ENCODE measurements at regions not wholly inside any gene's neighbourhood (a gene's known extent, or its start where the extent isn't known, plus 50 kb on each side); places are given as distances from the start of the nearest gene placed in this dataset.

DNA sequence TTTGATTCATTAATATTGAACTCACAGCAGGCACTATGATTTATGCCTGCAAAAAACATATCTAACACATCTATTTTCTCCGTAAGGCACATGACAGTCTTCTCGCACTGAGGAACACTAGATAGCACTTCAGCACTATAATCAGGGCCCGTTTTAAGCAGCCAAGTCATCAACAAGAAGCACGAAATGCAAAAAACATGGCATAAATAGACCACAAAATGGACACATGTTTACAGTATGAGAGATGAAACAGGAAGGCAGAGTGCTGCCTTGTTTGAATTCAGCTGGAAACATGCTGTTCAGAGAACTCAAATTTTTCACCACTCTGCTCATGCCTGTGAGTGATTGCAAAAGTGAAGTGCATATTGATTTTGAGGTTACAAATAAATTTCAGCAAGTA lies 205.8 kb upstream of the PDGFD start:
- TF ChIP-seq POLR2A (IDR thresholded peaks at IDR 0.05), result no peak
- TF ChIP-seq, protein P1, sequence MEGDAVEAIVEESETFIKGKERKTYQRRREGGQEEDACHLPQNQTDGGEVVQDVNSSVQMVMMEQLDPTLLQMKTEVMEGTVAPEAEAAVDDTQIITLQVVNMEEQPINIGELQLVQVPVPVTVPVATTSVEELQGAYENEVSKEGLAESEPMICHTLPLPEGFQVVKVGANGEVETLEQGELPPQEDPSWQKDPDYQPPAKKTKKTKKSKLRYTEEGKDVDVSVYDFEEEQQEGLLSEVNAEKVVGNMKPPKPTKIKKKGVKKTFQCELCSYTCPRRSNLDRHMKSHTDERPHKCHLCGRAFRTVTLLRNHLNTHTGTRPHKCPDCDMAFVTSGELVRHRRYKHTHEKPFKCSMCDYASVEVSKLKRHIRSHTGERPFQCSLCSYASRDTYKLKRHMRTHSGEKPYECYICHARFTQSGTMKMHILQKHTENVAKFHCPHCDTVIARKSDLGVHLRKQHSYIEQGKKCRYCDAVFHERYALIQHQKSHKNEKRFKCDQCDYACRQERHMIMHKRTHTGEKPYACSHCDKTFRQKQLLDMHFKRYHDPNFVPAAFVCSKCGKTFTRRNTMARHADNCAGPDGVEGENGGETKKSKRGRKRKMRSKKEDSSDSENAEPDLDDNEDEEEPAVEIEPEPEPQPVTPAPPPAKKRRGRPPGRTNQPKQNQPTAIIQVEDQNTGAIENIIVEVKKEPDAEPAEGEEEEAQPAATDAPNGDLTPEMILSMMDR (IDR thresholded peaks at IDR 0.05 in 8 of 11, conservative IDR thresholded peaks at IDR 0.05 in 3 of 11), result no peak
